Fibroblast of skin of scalp (primary cell): ENCODE measurements at regions not wholly inside any gene's neighbourhood (a gene's known extent, or its start where the extent isn't known, plus 50 kb on each side); places are given as distances from the start of the nearest gene placed in this dataset.
"Not testable (repeated sequence)": the region's sequence is repeated elsewhere in the genome, so short reads cannot be mapped to it uniquely, and the experiment has no call there.

Source experiments
- DNase-seq: peaks from one replicate; pipeline ENCODE4 v3.0.0-alpha.2; 2013

DNA sequence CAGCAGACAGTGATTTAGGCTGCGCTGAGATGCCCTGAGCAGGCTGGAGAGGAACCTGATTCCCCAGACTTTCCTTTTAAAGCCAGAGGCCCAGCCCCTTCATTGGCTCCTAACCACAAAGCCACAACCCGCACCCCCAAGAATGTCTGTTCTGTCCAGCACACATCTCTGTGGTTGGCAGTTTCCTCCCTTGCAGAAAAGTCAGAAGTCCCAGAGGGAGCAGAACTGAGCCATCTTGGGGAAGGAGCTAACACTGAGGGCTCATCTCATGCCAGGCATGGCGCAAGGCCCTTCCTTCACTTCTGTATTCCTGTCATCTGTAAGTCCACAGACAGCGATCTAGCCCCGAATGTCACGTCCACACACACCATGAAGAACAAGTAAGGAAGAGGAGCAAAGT, 97.1 kb upstream of the SYT13 start:
- peak; percentile 85 for DNase-seq

GRCh38 chr11:45382133-45382878, 96.2 kb upstream of the SYT13 start:
- DNase-seq = no peak

- no peak for DNase-seq
These were observed 93.2 kb upstream of the SYT13 start for GRCh38 chr11:45379162-45379863.

DNA sequence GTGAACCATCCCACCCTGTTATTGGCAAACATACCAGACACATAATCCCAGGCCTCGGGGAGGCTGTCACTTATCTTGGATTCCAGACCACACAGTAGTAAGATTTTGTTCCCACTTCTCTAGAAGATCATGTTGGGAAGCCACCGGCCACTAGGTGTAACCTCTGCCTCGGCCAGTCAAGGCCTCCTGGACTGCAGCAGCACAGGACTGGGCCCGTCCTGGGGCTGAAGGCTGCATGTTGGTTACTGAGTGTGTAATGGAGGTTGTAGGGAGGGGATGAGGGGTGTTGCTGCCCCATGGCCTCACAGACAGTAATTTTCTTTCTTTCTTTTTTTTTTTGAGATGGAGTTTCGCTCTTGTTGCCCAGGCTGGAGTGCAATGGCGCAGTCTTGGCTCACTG, 92.4 kb upstream of the SYT13 start:
- DNase-seq = no peak

- DNase-seq = no peak
These were observed 88.5 kb upstream of the SYT13 start for GRCh38 chr11:45374653-45375059.

DNA sequence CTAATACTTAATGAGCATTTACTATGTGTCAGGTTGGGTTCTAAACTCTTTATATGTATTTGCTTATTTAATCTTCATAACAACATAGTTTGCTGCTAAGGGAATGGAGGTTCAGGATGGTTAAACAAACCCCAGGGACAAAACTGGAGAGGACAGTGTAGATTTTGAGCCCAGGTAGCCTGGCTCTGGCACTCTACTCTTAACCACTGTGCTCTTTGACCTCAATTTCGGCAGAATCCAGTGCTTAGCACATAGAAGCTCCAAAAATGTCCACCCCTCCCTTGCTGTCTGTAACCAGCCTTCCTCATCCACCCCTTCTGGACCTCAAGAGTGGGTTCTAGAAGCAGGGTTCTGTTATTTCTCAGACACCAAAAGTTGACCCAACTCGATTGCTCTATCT, 88.0 kb upstream of the SYT13 start:
- no peak for DNase-seq

- no peak for DNase-seq
These were observed 87.4 kb upstream of the SYT13 start for GRCh38 chr11:45373506-45374035.

- not testable (repeated sequence) for DNase-seq
These were observed 86.3 kb upstream of the SYT13 start for GRCh38 chr11:45372414-45372813.

- peak; percentile 58 for DNase-seq
These were observed 85.3 kb upstream of the SYT13 start for GRCh38 chr11:45371251-45372115.

DNA sequence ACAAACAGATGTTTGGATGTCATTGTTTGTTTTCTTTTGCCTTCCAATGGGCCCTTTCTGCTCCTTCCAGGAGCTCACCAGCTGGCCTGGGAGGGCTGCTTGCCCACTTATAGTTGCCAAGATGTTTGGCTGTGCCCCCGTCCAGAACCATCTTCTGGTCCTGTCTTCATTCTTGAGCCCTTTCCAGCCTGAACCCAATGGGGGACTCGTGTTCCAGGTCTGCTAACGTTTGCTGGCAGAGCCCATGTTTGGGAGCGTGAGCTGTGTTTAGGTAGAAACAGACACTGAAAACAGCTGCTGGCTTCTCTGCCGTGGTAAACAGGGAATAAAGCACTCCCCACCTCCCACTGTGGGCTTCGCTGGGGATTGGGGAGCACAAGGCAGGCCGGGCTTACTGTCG, 83.2 kb upstream of the SYT13 start:
- DNase-seq = no peak

DNA sequence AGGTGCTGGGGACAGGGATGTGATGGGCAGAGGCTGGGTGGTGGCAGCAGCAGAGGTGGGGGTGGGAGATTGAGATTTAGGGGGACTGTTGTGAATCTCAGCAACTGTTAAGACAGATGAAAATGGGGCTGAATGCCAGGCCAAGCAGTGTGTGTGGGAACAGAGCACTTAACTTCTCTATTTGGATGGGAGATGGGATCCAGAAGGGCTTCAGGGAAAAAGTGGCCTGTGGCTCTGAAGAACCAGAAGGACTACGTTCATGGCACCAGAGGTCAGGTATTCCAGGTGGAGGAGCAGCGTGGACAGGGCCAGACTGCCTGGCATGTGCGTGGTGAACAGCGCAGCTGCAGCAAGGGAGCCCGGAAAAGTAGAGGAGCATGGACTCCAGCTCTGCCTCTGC, 82.6 kb upstream of the SYT13 start:
- DNase-seq = no peak

DNA sequence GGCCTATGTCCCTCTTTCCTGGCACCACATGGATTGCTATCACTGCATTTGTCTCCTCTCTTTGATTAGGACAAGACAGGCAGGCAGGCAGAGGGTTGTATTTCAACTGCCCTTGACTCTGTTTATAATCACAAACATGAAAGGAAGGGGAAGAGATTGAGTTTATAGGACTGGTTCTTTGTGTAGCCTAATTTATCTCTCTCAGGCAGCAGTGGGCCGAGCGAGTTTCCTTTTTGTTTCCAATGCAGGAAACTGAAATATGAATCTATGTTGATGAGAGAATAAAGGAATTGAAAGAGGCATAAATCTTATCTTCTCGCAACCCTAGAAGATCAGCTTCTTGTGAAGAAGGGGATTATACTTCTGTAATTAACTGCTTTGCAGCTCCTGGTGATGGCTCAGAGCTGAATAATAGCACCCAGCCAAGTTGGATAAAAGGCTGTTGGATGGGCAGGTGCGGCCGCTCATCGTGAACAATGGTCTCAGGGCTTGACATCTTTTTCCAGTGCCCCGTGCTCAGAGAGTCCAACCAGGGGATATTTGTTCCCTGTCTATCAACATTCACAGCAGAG, 80.6 kb upstream of the SYT13 start:
- DNase-seq = no peak

DNA sequence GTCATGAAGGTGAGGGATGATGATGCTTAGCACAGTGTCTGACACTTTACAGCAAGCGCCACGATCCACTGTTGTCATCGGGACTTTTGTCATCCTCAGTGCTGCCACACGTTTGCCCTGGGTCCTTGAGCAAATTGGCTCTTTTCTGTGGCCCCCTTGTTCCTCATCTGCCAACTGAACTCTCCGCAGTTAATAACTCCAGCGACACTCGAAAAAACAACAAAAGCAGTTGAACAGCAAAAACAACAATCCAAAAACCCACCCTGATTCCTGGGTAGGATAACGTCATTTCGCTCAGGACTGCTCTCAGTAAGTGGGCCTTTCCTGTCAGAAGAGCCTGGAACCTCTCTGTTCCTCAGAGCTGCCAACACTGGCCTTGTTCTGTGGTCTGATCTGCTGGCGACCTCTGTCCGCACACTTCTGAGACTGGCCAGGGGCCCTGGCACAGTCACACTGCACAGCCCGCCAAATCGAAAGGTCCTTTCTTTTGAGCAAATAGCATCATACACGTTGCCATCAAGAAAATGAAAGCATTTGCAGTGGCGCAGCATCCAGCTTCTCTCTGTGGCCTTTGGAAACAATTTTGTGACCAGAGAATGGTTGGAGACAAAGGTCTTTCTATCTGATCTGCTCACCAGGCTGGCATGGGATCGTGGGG, 79.9 kb upstream of the SYT13 start:
- no peak for DNase-seq

- DNase-seq = no peak
These were observed 76.5 kb upstream of the SYT13 start for GRCh38 chr11:45362636-45363035.

GRCh38 chr11:45361551-45361950, 75.4 kb upstream of the SYT13 start:
- DNase-seq = no peak

DNA sequence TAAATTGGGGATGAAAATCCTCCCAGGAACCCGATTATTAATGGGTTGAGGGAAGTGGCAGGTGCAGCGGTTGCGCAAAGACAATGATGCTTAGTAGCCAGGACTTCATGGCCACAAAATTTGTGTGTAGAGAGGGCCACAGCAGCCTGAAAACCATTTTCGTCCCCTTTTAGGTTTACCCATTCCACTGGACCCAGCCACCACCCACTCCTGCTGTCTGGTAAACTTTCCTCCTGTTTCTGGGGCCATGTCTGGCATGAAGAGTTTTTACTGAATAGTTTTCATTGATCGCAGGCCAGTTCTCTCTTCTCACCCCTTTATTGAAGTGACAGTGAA, 69.5 kb upstream of the SYT13 start:
- no peak for DNase-seq

DNA sequence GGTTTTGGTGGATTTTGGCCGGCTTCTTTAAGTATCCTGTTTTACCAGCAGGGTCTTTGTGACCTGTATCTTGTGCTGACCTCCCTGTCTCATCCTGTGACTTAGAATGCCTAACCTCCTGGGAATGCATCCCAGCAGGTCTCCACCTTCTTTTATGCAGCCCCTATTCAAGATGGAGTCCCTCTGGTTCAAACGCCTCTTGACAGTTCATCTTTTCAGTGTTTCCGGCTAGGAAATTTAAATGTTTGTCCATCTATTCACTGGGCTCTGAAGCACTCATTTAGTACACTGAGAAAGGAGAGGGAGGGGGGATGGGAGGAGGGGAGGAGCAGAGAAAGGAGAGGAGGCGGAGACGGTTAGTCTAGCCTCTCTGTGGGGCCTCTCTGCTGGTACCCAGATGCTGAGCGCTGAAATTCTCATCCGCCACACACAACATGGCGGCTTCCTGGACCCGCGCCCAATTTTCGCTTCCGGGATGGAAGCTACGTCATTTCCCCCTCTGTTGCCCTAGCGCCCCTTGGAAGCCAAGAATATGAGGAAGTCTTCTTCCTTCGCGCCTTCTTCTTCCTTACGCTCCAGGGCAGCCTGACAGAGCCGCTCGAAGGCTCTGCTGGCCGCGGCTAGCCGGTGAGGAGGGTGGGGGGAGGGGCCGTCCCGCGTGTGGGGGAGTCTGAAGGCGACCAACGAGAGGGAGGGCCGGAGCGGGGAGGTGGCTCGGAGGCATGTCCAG, 69.0 kb upstream of the SYT13 start:
- DNase-seq = peak; percentile 86

DNA sequence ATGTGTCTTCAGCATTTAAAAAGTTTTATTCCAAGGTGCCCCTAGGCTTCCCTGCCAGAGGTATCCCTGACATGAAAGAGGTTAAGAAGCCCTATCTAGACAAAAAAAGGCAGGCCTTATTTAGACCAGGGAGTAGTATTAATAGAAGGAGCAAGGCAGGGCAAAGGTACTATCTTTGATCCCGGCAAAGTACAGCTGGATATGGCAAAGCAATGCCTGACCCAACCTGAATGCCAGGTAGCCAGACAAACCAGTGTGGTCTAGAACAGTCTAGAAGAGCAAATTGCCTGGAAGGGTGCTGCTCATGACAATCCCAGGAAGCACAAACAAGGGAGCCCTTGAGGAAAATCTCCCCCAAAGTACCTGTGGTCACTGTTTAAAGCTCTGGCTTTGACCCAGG, 62.6 kb upstream of the SYT13 start:
- DNase-seq = no peak

DNA sequence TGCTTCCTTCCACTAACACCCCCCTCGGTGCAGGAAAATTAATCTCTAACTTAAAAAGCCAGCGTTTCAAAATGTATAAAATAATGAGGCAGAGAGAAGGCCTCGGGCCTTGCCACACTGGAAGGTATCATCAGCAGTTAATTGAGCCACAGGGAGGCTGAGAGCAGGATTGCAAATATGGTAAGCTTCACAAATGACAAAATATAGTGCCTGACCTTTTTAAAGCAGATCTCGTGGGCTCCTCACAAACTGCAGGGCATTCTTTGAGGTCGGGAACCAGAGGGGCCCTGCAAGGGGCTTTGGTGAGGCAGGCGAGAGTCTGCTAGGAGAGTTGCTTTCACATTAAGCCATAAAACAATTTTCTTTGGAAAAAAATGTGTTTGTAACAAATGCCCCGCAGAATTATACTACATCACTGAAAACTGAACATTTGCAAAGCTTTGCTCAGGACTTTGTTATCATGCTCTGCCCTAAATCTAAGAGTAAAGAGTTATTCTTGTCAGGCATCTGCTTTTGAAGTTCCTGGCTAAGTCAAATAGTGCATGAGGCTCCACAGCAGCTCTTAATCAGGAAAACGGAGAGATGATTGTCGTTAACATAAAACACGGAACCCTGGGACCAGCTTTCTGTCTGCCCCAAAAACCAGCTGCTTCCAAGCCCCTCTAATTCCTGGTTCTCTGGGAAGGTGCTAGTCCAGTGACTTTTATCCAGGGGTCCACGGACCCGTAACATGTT, 61.4 kb upstream of the SYT13 start:
- no peak for DNase-seq

GRCh38 chr11:45345491-45345890, 59.4 kb upstream of the SYT13 start:
- no peak for DNase-seq

- no peak for DNase-seq
These were observed 57.9 kb upstream of the SYT13 start for GRCh38 chr11:45344028-45344427.
